Epithelial cell of proximal tubule (primary cell): ENCODE measurements at regions not wholly inside any gene's neighbourhood (a gene's known extent, or its start where the extent isn't known, plus 50 kb on each side); places are given as distances from the start of the nearest gene placed in this dataset.

Experiments
- DNase-seq: peaks from one replicate; pipeline ENCODE4 v3.0.0-alpha.2; 2011; ENCODE audit warnings: low read depth
- H3K4me3 ChIP-seq: 2 replicates; pipeline ENCODE4 v1.5.1; 2011; ENCODE audit warnings: low read depth, mild to moderate bottlenecking, low read length
- TF ChIP-seq, protein P1 (sequence below): conservative IDR thresholded peaks from 2 replicates; pipeline ENCODE4 v1.5.1; 2012; ENCODE audit warnings: low read depth, mild to moderate bottlenecking, low read length

- TF ChIP-seq, protein P1, sequence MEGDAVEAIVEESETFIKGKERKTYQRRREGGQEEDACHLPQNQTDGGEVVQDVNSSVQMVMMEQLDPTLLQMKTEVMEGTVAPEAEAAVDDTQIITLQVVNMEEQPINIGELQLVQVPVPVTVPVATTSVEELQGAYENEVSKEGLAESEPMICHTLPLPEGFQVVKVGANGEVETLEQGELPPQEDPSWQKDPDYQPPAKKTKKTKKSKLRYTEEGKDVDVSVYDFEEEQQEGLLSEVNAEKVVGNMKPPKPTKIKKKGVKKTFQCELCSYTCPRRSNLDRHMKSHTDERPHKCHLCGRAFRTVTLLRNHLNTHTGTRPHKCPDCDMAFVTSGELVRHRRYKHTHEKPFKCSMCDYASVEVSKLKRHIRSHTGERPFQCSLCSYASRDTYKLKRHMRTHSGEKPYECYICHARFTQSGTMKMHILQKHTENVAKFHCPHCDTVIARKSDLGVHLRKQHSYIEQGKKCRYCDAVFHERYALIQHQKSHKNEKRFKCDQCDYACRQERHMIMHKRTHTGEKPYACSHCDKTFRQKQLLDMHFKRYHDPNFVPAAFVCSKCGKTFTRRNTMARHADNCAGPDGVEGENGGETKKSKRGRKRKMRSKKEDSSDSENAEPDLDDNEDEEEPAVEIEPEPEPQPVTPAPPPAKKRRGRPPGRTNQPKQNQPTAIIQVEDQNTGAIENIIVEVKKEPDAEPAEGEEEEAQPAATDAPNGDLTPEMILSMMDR = no peak
- DNase-seq = no peak
- no peak overlapping the region for H3K4me3 ChIP-seq
Measured at GRCh38 chr3:3633761-3634160, 165.5 kb upstream of the LRRN1 start.

- DNase-seq = no peak
- no peak overlapping the region for H3K4me3 ChIP-seq
- TF ChIP-seq, protein P1 = no peak
Measured at GRCh38 chr3:3632449-3632848, 166.8 kb upstream of the LRRN1 start.

DNA sequence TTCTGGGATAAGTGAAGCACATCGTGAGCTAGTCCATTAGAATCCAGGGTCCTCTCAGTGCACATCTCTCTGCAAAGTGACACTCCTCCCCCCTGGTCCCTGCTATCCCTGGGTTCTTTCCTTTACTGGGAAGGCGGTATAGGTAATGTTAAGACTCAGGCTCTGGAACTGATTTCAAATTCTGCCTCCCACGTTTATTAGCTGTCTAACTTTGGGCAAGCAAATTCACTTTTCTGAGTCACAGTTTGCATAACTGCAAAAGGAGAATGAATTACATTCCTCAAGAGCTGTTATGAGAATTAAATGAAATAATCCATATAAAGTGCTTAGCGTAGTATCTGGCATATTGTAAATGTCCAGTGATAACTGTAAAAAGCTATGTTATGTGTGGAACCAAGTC is 168.1 kb upstream of the LRRN1 start:
- no peak for DNase-seq
- no peak overlapping the region for H3K4me3 ChIP-seq
- TF ChIP-seq, protein P1 = no peak

- no peak overlapping the region for H3K4me3 ChIP-seq
- TF ChIP-seq, protein P1 = no peak
- DNase-seq = no peak
Measured at GRCh38 chr3:3629911-3630310, 169.3 kb upstream of the LRRN1 start.

DNA sequence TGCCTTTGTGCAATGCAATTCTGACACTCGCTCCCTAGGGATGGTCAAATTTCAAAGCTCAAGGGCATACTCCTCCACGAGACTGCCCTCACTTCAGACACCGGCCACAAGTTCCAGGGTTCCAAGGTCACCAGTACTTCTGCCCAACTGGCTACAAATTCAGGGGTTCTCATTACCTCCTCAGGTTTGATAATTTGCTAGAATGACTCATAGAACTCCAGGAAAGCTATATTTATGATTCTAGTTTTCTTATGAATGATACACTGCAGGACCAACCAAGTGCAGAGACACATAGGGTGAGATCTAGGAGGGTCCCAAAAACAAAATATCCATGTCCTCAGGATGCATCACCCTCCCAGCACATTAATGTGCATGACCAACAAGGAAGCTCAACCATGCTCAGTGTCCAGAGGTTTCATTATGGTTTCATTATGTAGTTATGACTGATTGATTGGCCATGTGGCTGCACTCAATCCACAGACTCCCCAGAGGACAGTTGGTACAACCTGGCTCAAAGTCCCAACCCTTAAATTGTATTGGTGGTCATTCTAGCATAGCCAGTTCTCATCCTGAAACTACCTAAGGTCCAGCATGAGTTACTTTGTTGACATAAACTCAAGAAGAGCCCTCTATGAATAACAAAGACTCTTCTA is 170.4 kb upstream of the LRRN1 start:
- TF ChIP-seq, protein P1 = no peak
- no peak overlapping the region for H3K4me3 ChIP-seq
- DNase-seq = no peak

DNA sequence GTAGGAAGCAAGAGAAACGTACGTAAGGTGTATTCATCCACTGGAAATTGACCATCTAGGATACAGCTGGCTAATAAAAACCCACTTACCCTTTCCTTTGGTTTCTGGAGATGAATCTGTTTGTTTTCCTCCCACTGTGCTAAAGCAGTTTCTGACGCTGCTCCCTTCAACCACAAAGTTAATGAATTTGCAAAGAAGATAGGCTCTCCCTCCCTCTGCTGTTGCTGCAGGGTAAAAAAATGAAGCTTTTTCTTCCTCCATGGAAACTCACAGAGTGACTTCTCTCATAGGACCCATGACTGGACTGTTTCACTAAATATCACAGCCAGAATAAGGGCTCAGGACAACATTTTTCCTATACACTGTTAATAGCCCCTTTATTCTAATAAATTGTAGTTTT is 172.1 kb upstream of the LRRN1 start:
- H3K4me3 ChIP-seq = no peak overlapping the region
- no peak for DNase-seq
- TF ChIP-seq, protein P1 = no peak

- no peak overlapping the region for H3K4me3 ChIP-seq
- TF ChIP-seq, protein P1 = no peak
- no peak for DNase-seq
Measured at GRCh38 chr3:3625544-3626271, 173.5 kb upstream of the LRRN1 start.
